ENCODE measurements at regions not wholly inside any gene's neighbourhood (a gene's known extent, or its start where the extent isn't known, plus 50 kb on each side); places are given as distances from the start of the nearest gene placed in this dataset.
"Not testable (repeated sequence)": the region's sequence is repeated elsewhere in the genome, so short reads cannot be mapped to it uniquely, and the experiment has no call there.

- no peak for DNase-seq
These were observed 678.3 kb upstream of the NR3C2 start for GRCh38 chr4:149120331-149121022.

- DNase-seq, result no peak
These were observed 674.6 kb upstream of the NR3C2 start for GRCh38 chr4:149116806-149117205.

GRCh38 chr4:149113804-149114430 lies 671.7 kb upstream of the NR3C2 start:
- DNase-seq, result no peak

DNA sequence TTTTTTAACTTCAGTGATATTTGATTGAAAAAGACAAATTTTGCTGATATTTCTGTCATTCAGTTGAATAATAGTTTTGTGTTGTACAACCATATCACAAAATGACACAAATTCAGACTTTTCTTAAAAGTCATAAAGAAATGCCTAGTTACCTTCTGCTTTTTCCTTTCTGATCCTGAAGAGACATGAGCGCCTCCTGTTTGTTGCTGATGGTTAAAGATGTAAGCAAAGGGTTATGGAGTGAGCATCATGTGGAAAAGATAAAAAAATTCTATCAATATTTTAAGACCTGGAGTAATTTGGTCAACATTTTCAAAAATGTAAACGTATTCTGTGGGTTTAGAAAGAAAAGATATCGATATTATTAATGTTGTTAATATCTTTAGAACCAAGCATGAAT lies 669.9 kb upstream of the NR3C2 start:
- no peak for DNase-seq

DNA sequence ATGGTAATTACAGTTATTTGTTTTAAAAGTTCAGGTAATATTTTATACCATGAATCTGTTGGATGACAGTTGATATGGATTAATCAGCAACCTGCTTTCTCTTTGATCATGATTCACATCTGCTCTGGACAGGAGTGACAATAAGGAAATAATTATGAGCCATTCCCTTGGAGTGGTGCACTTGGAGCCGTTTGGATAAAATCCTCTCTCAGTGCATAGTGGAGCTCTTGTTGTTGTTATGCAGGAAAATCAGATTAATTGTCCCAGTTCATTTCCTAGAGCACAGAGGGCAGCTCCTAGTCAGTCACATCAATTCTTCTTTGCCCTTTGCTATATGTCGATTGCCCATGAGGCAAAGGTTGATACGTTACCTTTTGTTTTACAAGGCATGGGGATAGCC lies 668.3 kb upstream of the NR3C2 start:
- no peak for DNase-seq

- DNase-seq, result no peak
These were observed 666.4 kb upstream of the NR3C2 start for GRCh38 chr4:149108626-149109025.

DNA sequence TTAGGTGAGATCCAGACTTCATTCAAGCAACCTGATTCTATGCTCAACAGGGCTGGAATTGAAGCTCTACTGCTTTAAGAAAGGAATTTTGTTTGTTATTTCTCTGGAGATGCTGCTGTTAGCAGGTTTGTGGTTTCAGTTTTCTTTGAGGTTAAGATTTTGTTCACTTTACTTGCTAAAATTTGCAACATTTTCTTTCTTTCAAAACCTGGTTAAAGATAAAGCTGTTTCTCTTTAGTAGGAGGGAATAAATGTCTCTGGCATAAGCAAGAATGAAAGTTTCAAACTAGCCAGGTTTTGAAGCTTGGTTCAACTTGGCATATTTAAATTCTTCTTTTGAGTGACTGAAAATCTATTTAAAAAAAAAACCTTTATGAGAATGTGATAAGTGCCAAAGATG lies 660.6 kb upstream of the NR3C2 start:
- no peak for DNase-seq

- DNase-seq, result no peak
These were observed 659.4 kb upstream of the NR3C2 start for GRCh38 chr4:149101649-149102048.

GRCh38 chr4:149095811-149096210 lies 653.6 kb upstream of the NR3C2 start:
- no peak for DNase-seq

DNA sequence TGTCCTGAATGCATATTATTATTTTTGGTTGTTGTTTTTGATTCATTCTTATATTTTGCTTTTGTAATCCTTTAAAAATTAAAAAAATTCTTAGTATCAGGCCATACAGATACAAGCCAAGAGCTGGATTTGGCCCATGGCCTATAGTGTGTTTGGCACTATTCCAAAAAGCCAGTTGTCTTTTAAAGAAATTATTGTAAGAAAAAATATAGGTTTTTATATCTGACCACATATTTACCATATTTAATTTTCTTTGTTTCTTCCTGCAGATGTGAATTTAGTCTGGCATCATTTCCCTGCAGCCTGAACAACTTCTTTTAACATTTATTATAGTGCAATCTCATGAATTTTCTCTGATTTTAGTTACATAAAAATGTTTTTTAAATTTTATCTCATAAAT lies 652.8 kb upstream of the NR3C2 start:
- no peak for DNase-seq

DNA sequence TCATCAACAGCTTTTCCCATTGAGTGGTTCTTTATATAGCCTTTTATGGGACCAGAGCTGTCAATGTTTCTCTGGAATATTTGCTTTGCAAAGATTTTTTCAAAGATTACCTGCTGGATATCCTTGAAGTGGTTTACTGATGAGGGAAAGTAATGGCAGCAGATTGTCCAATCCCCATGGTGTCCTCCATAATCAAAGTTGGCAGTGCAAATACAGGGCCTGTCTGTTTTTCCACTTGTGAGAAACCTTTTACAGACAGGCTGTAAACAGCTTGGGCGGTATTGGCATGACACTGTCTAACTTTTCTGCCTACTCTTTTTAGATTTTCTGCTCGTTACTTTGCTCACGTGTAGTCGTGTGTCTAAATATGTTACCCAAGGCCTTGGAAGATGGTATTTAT lies 641.9 kb upstream of the NR3C2 start:
- no peak for DNase-seq

DNA sequence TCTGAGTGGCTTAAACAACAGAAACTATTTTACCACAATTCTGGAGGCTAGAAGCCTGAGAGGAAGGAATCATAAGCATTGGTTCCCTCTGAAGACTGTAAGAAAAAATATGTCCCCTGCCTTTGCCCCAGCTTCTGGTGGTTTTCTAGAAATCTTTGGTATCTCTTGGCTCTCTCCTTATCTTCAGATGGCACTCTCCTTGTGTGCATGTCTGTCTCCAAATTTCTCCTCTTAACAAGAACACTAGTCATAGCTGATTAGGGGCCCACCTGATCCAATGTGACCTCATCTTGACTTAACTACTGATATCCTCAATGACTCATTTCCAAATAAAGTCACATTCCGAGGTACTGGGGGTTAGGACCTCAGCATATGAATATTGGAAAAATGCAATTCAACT lies 635.0 kb upstream of the NR3C2 start:
- no peak for DNase-seq

DNA sequence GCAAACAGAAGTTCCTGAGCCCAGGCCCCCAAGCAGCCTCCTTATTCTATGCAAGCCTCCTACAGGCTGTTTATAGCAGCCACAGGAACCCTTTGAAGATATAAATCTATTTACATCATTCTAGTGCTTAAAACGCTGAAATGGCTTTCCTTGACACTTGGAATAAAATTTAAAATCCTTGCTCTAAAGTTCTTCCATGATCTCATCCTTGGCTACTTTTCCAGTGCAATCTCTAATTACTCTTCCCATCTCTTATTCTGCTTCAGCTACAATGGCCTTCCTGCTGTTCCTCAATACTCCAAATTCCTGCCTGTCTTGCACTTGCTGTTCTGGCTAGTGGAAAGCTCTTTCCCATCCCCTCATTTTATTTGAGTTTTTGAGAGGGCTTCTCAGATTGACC lies 634.2 kb upstream of the NR3C2 start:
- no peak for DNase-seq

- DNase-seq, result no peak
These were observed 630.2 kb upstream of the NR3C2 start for GRCh38 chr4:149072384-149072783.

GRCh38 chr4:149065753-149066152 lies 623.5 kb upstream of the NR3C2 start:
- DNase-seq, result no peak

- no peak for DNase-seq
These were observed 620.8 kb upstream of the NR3C2 start for GRCh38 chr4:149062997-149063396.

DNA sequence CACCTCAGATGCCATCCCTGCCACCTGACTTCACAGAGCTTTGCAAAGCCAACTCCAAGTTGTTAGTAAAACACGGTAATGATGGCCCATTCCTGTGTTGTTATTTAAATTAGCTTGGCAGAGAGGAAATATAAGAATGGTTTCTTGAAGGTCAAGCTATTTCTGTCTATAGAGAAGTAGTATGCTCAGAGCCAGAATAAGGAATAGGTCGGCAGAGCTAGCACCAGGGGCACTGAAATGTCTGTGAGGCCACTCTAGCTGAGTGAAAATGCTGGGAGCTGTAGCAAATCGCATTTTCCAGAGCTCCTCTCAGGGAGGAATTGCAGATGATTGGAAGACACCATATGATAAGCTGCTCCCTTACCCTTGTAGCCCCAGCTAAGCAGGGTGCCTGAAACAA lies 615.4 kb upstream of the NR3C2 start:
- no peak for DNase-seq

- no peak for DNase-seq
These were observed 614.4 kb upstream of the NR3C2 start for GRCh38 chr4:149056615-149057014.

DNA sequence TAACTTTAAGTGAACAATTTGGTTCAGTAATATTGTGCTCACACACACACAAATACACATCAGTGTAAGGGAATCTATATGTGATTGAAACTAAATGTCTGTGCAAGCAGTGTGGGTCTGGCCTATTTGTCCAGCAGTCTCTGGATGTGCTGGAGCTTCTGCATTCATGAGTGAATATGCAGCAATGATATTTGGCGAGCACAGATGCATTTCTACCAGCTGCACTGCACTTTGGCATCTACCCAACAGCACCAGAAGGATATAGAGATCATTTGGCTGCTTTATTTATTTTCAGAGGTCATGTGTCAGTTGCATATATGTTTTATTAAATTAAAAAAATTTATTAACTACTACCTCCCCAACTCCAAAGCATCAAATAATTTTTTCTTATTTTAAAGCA lies 613.4 kb upstream of the NR3C2 start:
- no peak for DNase-seq

DNA sequence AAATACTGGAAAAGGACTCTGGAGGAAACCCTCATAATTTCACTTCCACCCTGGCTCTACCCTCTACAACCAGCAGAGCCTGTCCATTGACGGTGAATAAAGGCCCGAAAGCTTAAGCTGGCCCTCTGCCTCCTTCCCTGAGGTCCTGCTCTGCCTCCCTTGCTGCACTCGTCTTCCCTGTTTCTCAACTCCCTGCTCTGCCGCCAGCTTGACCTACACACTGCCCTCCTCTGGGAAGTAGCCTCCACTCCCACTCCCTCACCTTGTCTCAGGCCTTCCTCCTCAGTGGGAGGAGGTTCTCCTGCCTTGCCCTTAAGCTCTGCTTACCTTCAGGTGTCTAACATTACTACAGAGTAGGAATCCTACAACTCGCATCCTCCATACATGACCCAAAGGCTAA lies 608.6 kb upstream of the NR3C2 start:
- DNase-seq, result no peak

GRCh38 chr4:149048451-149049143 lies 606.4 kb upstream of the NR3C2 start:
- no peak for DNase-seq

GRCh38 chr4:149047368-149047767 lies 605.2 kb upstream of the NR3C2 start:
- no peak for DNase-seq

DNA sequence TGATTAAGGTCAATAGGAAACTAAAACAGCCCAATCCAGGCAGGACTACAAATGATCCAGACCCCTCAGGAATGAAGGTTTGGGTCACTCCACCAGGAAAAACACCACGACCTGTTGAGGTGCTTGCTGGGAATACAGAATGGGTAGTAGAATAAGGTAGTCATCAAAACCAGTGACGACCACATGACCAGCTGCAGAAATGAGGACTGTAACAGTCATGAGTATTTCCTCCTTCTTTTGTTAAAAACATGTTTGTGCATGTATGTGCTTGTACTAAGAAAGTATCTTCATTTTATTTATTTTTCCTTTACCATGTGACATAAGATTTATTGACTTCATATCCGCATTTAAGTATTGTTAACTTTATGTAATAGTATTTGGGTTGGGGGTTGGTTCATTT lies 603.5 kb upstream of the NR3C2 start:
- no peak for DNase-seq

- not testable (repeated sequence) for DNase-seq
These were observed 597.6 kb upstream of the NR3C2 start for GRCh38 chr4:149039786-149040185.

GRCh38 chr4:149031399-149031798 lies 589.2 kb upstream of the NR3C2 start:
- no peak for DNase-seq
